ENCODE measurements at regions not wholly inside any gene's neighbourhood (a gene's known extent, or its start where the extent isn't known, plus 50 kb on each side); places are given as distances from the start of the nearest gene placed in this dataset.
"Not testable (repeated sequence)": the region's sequence is repeated elsewhere in the genome, so short reads cannot be mapped to it uniquely, and the experiment has no call there.

DNA sequence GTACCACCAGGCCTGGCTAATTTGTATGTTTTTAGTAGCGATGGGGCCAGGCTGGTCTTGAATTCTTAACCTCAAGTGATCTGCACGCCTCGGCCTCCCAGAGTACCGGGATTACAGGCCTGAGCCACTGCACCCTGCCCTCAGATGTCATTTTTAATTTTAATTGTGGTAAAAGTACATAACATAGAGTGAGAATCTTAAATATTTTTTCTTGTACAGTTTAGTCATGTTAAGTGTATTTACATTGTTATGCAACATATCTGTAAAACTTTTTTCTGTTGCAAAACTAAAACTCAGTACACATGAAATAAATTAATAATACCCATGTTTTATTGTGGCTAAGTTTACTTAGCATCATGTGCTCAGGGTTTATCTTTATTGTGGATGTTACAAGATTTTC lies 231.4 kb downstream of the ALG10 start:
- no peaks in the 10 kb centered on the region for H3K9me3 ChIP-seq (ENCODE audit: low read depth, low read length)
- no peaks in the 10 kb centered on the region for H3K4me1 ChIP-seq (ENCODE audit: insufficient read depth, low read length)
- no peak for DNase-seq (ENCODE audit: insufficient read length, low spot score, missing footprints)
- H2AFZ ChIP-seq (ENCODE audit: low read length), result no peak overlapping the region
- no peak overlapping the region for H3K4me3 ChIP-seq (ENCODE audit: insufficient read depth, low read length)
- H3K27me3 ChIP-seq (ENCODE audit: insufficient read depth, low read length), result no peaks in the 10 kb centered on the region
- H3K79me2 ChIP-seq (ENCODE audit: insufficient read depth, low read length), result no peaks in the 10 kb centered on the region
- no peak overlapping the region for H3K4me2 ChIP-seq (ENCODE audit: insufficient read depth, low read length)
- no peaks in the 10 kb centered on the region for H4K20me1 ChIP-seq (ENCODE audit: insufficient read depth, low read length)
- H3K36me3 ChIP-seq (ENCODE audit: insufficient read depth, low read length), result no peaks in the 10 kb centered on the region
- no peak overlapping the region for H3K27ac ChIP-seq (ENCODE audit: low read depth, low read length)
- TF ChIP-seq CTCF (IDR thresholded peaks at IDR 0.05; ENCODE audit: extremely low read depth, low read depth, low read length), result no peak

GRCh38 chr12:34257093-34257492 lies 234.8 kb downstream of the ALG10 start:
- no peaks in the 10 kb centered on the region for H3K4me1 ChIP-seq (ENCODE audit: insufficient read depth, low read length)
- H3K27me3 ChIP-seq (ENCODE audit: insufficient read depth, low read length), result no peaks in the 10 kb centered on the region
- H3K9me3 ChIP-seq (ENCODE audit: low read depth, low read length), result no peaks in the 10 kb centered on the region
- TF ChIP-seq CTCF (IDR thresholded peaks at IDR 0.05; ENCODE audit: extremely low read depth, low read depth, low read length), result no peak
- H4K20me1 ChIP-seq (ENCODE audit: insufficient read depth, low read length), result no peaks in the 10 kb centered on the region
- H3K79me2 ChIP-seq (ENCODE audit: insufficient read depth, low read length), result no peaks in the 10 kb centered on the region
- H3K4me2 ChIP-seq (ENCODE audit: insufficient read depth, low read length), result no peak overlapping the region
- H2AFZ ChIP-seq (ENCODE audit: low read length), result no peak overlapping the region
- H3K36me3 ChIP-seq (ENCODE audit: insufficient read depth, low read length), result no peaks in the 10 kb centered on the region
- H3K27ac ChIP-seq (ENCODE audit: low read depth, low read length), result no peak overlapping the region
- no peak for DNase-seq (ENCODE audit: insufficient read length, low spot score, missing footprints)
- no peak overlapping the region for H3K4me3 ChIP-seq (ENCODE audit: insufficient read depth, low read length)

GRCh38 chr12:34262140-34262539 lies 239.8 kb downstream of the ALG10 start:
- not testable (repeated sequence) for H2AFZ ChIP-seq (ENCODE audit: low read length); DNase-seq (ENCODE audit: insufficient read length, low spot score, missing footprints); H3K4me2 ChIP-seq (ENCODE audit: insufficient read depth, low read length)

DNA sequence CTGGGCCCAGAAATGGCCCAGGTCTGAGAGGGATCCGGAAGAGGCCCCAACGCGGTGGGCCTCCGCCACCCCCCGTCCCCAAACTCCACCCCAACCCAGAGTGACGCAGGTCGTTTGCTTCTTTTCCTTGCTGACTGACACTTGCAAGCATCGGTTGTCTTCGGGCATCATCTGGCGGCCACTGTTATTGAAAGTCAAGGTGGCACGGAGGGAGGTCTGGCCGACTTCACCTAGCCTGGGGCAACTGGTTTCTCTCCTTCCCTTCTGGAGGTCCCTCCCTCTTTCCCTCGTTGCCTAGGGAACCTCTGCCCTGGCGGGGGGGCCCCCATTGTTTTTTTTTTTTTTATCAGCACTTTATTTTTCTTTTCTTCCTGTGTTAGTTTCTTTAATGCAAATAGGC lies 241.8 kb downstream of the ALG10 start:
- H3K4me2 ChIP-seq (ENCODE audit: insufficient read depth, low read length), result no peak overlapping the region
- H4K20me1 ChIP-seq (ENCODE audit: insufficient read depth, low read length), result no peaks in the 10 kb centered on the region
- H3K27ac ChIP-seq (ENCODE audit: low read depth, low read length), result no peak overlapping the region
- H3K79me2 ChIP-seq (ENCODE audit: insufficient read depth, low read length), result no peaks in the 10 kb centered on the region
- no peak for TF ChIP-seq CTCF (IDR thresholded peaks at IDR 0.05; ENCODE audit: extremely low read depth, low read depth, low read length)
- DNase-seq (ENCODE audit: insufficient read length, low spot score, missing footprints), result no peak
- H3K4me3 ChIP-seq (ENCODE audit: insufficient read depth, low read length), result no peak overlapping the region
- no peaks in the 10 kb centered on the region for H3K36me3 ChIP-seq (ENCODE audit: insufficient read depth, low read length)
- H2AFZ ChIP-seq (ENCODE audit: low read length), result no peak overlapping the region
- H3K27me3 ChIP-seq (ENCODE audit: insufficient read depth, low read length), result no peaks in the 10 kb centered on the region
- H3K9me3 ChIP-seq (ENCODE audit: low read depth, low read length), result no peaks in the 10 kb centered on the region
- H3K4me1 ChIP-seq (ENCODE audit: insufficient read depth, low read length), result no peaks in the 10 kb centered on the region

More at GRCh38 chr12:34262140-34262539, 239.8 kb downstream of the ALG10 start:
- H3K27ac ChIP-seq (ENCODE audit: low read depth, low read length); H3K4me1 ChIP-seq (ENCODE audit: insufficient read depth, low read length); H3K79me2 ChIP-seq (ENCODE audit: insufficient read depth, low read length); H3K36me3 ChIP-seq (ENCODE audit: insufficient read depth, low read length); H4K20me1 ChIP-seq (ENCODE audit: insufficient read depth, low read length); H3K27me3 ChIP-seq (ENCODE audit: insufficient read depth, low read length); H3K9me3 ChIP-seq (ENCODE audit: low read depth, low read length); H3K4me3 ChIP-seq (ENCODE audit: insufficient read depth, low read length): not testable (repeated sequence)

- not testable (repeated sequence) for H3K79me2 ChIP-seq (ENCODE audit: insufficient read depth, low read length); H2AFZ ChIP-seq (ENCODE audit: low read length); H3K36me3 ChIP-seq (ENCODE audit: insufficient read depth, low read length); H3K4me2 ChIP-seq (ENCODE audit: insufficient read depth, low read length); H3K4me3 ChIP-seq (ENCODE audit: insufficient read depth, low read length); H3K27ac ChIP-seq (ENCODE audit: low read depth, low read length); DNase-seq (ENCODE audit: insufficient read length, low spot score, missing footprints); H4K20me1 ChIP-seq (ENCODE audit: insufficient read depth, low read length); H3K27me3 ChIP-seq (ENCODE audit: insufficient read depth, low read length); H3K4me1 ChIP-seq (ENCODE audit: insufficient read depth, low read length); H3K9me3 ChIP-seq (ENCODE audit: low read depth, low read length)
Observed at GRCh38 chr12:34273703-34274102, 251.4 kb downstream of the ALG10 start.
